GM21528 (cell line): ENCODE measurements at regions not wholly inside any gene's neighbourhood (a gene's known extent, or its start where the extent isn't known, plus 50 kb on each side); places are given as distances from the start of the nearest gene placed in this dataset.
A peak's percentile ranks its signal among the peaks of the same experiment; 100 is the strongest.

Source experiments
- ATAC-seq: cut with Tn5 transposase; IDR thresholded peaks from one replicate; pipeline ENCODE4 v1.9.1; 2021; ENCODE audit warnings: mild to moderate bottlenecking, moderate library complexity; ENCODE audit not compliant: unreplicated experiment, low FRiP score

DNA sequence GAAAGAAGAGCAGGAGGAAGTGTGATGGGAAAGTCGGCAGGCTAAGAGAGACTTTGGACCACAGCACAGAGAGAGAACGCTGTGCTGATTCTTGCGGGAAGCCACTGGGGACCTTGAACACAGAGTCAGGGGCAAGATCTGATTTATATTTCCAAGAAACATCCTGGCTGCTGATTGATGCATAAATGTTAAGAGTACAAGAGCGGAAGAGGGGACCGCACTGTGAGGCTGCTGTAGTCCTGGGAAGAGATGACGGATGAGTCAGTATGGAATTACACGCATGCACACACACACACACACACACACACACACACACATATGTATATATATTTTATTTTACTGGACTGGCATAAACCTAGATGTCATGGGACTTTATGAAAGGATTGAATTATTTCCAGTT, 865.6 kb upstream of the ID2 start:
- ATAC-seq, result no peak

DNA sequence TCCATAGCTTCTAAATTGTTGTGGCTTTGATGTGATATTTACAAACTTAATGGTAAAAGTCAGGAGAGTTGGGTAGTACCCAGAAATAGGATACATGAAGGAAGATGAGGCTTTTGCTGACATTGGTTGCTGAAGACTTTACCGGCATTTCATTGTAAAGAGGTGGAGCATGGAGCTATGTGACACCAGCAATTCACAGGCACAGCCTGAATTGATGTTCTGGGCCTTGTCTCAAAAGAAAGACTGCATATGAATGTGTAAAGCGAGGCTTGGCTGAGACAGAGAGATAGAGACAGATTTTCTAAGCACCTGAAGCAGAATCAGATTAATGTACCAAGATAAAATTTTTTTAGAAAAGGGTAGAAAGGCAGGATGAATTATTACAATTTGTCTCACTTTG, 864.9 kb upstream of the ID2 start:
- ATAC-seq, result no peak

GRCh38 chr2:7819316-7819715, 862.5 kb upstream of the ID2 start:
- no peak for ATAC-seq

GRCh38 chr2:7819850-7820249, 862.0 kb upstream of the ID2 start:
- no peak for ATAC-seq

DNA sequence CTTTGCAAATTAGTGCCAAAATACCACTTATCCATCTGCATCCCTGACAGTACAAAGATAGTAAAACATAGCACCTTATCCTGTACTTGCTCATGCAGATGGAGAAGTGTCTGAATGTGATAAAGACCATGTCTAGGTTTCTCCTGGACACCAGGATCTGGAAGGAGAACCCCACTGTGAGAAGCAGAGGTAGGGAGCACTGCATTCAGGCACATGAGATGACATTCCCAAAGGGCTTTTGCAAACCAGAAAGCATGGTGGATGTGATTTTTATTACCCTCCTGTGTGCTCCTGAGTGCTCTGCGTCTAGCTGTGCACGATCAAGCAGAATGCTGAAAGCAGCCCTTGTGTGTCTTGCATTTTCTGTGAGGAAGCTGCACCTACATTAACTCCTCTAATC, 857.6 kb upstream of the ID2 start:
- no peak for ATAC-seq

GRCh38 chr2:7825591-7826312, 856.1 kb upstream of the ID2 start:
- peak; percentile 86 for ATAC-seq

GRCh38 chr2:7826656-7827055, 855.2 kb upstream of the ID2 start:
- ATAC-seq, result no peak

DNA sequence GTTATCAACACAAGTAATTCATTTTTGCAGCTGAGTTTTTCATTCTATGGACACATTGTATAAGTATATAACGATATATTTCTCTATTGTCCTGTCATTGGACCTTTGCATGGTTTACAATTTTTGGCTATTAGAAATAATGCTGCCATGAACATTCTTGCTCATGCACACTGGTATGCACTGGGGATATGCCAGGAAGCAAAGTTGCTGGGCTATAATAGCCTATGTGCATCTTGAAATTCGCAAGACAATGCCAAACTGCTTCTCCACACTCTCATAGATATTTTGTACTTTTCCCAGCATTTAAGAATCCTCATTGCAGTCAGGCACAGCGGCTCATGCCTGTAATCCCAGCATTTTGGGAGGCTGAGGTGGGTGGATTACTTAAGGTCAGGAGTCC, 852.6 kb upstream of the ID2 start:
- ATAC-seq, result no peak

DNA sequence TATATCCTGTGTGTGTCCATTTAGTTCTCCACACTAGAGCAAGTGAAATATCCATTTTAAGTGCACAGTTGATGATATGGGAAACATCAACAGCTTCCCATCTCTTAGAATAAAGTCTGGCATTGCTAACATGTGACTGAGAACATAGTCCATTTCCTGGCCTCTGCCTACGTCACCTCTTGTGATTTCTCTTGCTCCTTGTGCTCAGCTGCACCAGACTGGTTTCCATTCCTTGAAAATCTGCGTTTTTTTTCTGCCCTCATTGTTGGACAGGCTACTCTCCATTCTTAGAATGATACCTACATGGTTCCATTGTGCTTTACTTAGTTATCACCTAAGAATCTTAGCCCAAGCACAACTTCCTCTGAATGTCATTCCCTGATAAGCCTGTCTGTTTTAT, 851.2 kb upstream of the ID2 start:
- no peak for ATAC-seq

DNA sequence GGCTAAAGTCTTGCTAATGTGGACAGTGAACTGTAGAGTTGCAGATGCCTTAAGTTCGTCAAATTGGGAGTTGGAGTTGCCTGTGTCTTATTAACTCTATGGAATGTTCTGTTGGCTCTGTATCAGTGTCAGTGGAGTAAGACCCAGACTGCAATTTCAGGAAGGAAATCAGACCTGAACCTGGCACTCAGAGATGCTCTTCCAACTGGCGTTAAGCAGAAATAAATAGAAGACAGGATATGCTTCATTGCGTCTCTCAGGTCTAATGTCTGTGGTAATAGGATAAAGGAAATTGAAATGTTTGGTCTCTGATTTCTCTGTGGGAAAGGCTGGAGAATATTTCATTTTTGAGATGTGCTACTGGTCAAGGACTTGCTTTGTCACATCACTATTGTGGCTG, 846.7 kb upstream of the ID2 start:
- no peak for ATAC-seq

GRCh38 chr2:7835693-7836680, 845.9 kb upstream of the ID2 start:
- peak; percentile 79 for ATAC-seq

DNA sequence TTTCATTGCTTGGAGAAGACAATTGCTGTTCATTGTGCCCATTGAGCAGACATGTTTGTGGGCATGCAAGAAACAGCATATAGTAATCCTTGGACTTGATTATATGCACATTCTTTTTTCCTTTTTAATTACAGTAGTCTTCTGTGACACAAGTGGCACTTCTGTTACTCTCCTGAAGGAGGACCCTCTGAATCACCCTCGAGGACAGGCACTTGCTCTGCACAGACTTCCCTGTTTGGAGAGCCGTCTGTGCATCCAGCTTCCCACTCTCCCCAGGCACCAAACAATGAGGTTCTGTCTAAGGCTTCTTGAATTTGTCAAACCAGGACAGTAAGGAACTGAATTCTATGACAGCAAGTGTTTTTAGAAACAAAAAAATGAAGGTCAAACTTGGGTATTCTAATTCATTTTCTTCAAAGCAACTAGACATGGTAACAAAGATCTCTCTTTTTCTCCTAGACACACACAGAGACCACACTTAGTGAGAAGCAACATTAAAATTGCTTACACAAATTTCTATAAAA, 844.6 kb upstream of the ID2 start:
- ATAC-seq, result no peak

- ATAC-seq, result no peak
These were observed 843.2 kb upstream of the ID2 start for GRCh38 chr2:7838669-7839068.

- ATAC-seq, result no peak
These were observed 841.0 kb upstream of the ID2 start for GRCh38 chr2:7840651-7841380.

DNA sequence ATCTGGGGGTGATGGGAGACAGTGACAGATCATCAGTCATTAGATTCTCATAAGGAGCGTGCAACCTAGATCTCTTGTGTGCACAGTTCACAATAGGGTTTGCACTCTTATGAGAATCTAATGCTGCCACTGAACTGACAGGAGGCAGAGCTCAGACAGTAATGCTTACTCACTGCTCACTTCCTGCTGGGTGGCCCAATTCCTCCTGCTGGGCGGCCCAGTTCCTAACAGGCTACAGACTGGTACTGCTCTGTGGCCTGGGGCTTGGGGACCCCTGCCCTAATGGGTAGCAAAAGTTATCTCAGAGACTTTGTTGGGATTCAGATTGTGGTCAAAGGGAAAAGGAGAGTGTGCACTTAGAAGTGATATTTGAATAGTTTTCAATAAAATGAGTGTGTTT, 840.1 kb upstream of the ID2 start:
- ATAC-seq, result no peak

DNA sequence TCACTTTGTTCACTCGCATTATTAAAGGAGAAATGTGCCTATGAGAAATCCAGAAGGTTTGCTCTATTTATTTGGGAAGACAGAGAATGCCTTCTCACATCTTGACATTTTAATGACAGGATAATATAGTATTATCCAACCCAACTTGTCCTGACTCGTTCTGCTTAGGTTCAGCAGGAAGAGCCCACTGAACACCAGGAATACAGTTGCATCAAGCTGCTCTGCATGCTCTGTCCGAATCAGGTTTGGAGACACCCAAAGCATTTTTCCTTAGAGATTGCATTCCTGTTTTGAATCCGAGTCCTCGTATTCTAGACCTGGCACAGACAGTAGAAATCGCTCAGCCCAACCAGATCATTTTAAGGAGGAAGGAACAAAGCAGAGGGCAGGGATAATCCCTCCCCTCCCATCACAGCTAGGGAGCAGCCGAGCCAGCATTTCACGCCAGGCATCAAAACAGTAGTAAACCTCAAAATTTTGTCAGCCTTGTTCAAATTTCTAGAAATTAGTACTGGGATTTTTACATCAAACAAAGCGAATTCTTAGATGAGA, 837.4 kb upstream of the ID2 start:
- no peak for ATAC-seq

GRCh38 chr2:7845332-7845731, 836.5 kb upstream of the ID2 start:
- ATAC-seq, result no peak

DNA sequence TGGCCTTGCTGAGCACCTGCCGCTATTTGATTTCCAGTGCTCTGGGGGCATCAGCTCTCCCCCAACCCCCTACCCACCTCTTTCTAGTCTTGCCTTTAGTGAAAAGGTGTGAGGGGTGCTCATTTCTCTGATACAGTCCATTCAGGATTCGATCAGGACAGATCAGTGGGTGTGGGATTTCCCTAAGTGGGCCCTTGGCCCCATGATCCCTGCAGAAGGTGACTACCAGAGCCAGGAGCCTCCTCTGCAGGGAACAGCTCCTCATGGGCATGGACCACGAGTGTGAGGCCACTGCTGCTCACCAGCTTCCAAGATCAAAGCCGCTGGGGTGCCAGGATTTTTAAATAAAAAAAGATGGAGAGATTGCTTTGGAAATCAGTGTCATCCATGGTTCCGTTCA, 835.2 kb upstream of the ID2 start:
- ATAC-seq, result no peak

GRCh38 chr2:7847321-7847720, 834.5 kb upstream of the ID2 start:
- no peak for ATAC-seq

DNA sequence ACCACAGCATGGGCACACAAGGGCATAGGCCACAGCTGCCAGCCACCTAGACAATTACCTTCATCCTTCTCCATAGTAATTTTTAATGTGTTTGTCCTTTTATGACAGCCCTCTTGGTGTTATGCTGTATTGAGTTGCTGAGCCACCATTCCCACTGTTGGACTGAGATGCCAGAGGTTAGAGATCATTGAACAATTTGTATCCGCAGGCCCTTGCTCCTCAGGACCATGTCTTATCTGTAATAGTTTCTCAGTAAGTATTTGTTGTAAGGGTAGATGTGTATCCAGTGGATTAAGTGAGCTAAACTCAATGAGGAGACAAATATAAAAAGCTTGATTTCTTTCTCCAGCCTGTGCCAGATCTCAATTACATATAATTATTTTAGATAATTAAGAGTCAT, 832.8 kb upstream of the ID2 start:
- no peak for ATAC-seq

- no peak for ATAC-seq
These were observed 832.3 kb upstream of the ID2 start for GRCh38 chr2:7849531-7849930.
